22Rv1 (cell line): ENCODE measurements at regions not wholly inside any gene's neighbourhood (a gene's known extent, or its start where the extent isn't known, plus 50 kb on each side); places are given as distances from the start of the nearest gene placed in this dataset.

ENCODE experiments used
- ZFX ChIP-seq: fragments of 450-650 bp; IDR thresholded peaks from 2 replicates; pipeline ENCODE4 v1.6.1; 2017; ENCODE audit warnings: antibody characterized with exemption, borderline replicate concordance
- TF ChIP-seq, protein P1 (sequence below): fragments of 450-650 bp; IDR thresholded peaks from 2 replicates; pipeline ENCODE4 v1.5.1; 2017; ENCODE audit warnings: mild to moderate bottlenecking

DNA sequence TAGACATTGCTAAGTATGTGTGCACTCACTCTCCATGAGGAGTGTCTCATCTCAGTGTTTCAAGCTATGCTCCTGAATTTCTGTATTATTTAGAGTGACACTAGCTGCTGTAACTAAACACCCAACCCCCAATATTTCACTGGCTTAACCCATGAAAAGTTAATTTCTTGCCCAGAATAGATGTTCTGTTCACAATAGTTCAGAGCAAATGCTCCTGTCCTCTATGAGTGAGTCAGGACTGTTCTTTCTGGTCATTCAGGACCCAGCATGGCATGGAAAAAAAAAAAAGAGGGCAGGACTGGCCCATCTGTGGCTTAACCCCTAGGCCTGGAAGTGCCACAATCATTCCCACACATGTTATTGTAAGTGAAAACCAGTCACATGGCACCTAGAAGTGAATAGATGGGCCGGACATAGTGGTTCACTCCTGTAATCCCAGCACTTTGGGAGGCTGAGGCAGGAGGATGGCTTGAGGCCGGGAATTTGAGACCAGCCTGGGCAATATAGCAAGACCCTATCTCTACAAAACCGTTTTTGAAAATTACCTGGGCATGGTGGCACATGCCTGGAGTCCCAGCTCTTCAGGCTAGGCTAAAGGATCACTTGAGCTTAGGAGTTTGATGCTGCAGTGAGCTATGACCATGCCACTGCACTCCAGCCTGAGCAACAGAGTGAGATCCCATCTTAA, 663.6 kb downstream of the IRS1 start:
- TF ChIP-seq, protein P1, sequence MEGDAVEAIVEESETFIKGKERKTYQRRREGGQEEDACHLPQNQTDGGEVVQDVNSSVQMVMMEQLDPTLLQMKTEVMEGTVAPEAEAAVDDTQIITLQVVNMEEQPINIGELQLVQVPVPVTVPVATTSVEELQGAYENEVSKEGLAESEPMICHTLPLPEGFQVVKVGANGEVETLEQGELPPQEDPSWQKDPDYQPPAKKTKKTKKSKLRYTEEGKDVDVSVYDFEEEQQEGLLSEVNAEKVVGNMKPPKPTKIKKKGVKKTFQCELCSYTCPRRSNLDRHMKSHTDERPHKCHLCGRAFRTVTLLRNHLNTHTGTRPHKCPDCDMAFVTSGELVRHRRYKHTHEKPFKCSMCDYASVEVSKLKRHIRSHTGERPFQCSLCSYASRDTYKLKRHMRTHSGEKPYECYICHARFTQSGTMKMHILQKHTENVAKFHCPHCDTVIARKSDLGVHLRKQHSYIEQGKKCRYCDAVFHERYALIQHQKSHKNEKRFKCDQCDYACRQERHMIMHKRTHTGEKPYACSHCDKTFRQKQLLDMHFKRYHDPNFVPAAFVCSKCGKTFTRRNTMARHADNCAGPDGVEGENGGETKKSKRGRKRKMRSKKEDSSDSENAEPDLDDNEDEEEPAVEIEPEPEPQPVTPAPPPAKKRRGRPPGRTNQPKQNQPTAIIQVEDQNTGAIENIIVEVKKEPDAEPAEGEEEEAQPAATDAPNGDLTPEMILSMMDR, result no peak
- TF ChIP-seq ZFX, result no peak
